HG03378 (cell line): ENCODE measurements at regions not wholly inside any gene's neighbourhood (a gene's known extent, or its start where the extent isn't known, plus 50 kb on each side); places are given as distances from the start of the nearest gene placed in this dataset.
A peak's percentile ranks its signal among the peaks of the same experiment; 100 is the strongest.

ENCODE experiments used
- ATAC-seq: cut with Tn5 transposase; IDR thresholded peaks from one replicate; pipeline ENCODE4 v1.9.1; 2021; ENCODE audit warnings: mild to moderate bottlenecking, moderate library complexity; ENCODE audit not compliant: unreplicated experiment

- no peak for ATAC-seq
Observed at GRCh38 chr5:34500236-34500847, 155.8 kb upstream of the RAI14 start.

GRCh38 chr5:34501016-34501415 is 155.1 kb upstream of the RAI14 start:
- no peak for ATAC-seq

GRCh38 chr5:34501840-34502239 is 154.3 kb upstream of the RAI14 start:
- ATAC-seq = no peak

GRCh38 chr5:34502581-34502980 is 153.5 kb upstream of the RAI14 start:
- ATAC-seq = no peak

GRCh38 chr5:34503379-34504253 is 152.5 kb upstream of the RAI14 start:
- ATAC-seq = no peak

- no peak for ATAC-seq
Observed at GRCh38 chr5:34504967-34505366, 151.2 kb upstream of the RAI14 start.

- ATAC-seq = no peak
Observed at GRCh38 chr5:34505731-34506130, 150.4 kb upstream of the RAI14 start.

GRCh38 chr5:34507933-34508332 is 148.2 kb upstream of the RAI14 start:
- ATAC-seq = no peak

GRCh38 chr5:34509392-34509791 is 146.7 kb upstream of the RAI14 start:
- no peak for ATAC-seq

- no peak for ATAC-seq
Observed at GRCh38 chr5:34510002-34510401, 146.1 kb upstream of the RAI14 start.

GRCh38 chr5:34511063-34511462 is 145.1 kb upstream of the RAI14 start:
- ATAC-seq = no peak

- no peak for ATAC-seq
Observed at GRCh38 chr5:34511481-34511880, 144.6 kb upstream of the RAI14 start.

- ATAC-seq = no peak
Observed at GRCh38 chr5:34511915-34512314, 144.2 kb upstream of the RAI14 start.

- ATAC-seq = no peak
Observed at GRCh38 chr5:34516166-34516565, 140.0 kb upstream of the RAI14 start.

- no peak for ATAC-seq
Observed at GRCh38 chr5:34516686-34517085, 139.4 kb upstream of the RAI14 start.

GRCh38 chr5:34517249-34517648 is 138.9 kb upstream of the RAI14 start:
- ATAC-seq = no peak

GRCh38 chr5:34519489-34520220 is 136.5 kb upstream of the RAI14 start:
- no peak for ATAC-seq

- no peak for ATAC-seq
Observed at GRCh38 chr5:34521628-34522290, 134.4 kb upstream of the RAI14 start.

- peak; percentile 98 for ATAC-seq
Observed at GRCh38 chr5:34522599-34523386, 133.3 kb upstream of the RAI14 start.

- ATAC-seq = peak; percentile 14
Observed at GRCh38 chr5:34523387-34523726, 132.8 kb upstream of the RAI14 start.

GRCh38 chr5:34524123-34524522 is 132.0 kb upstream of the RAI14 start:
- ATAC-seq = no peak
